HG03565 (cell line): ENCODE measurements at regions not wholly inside any gene's neighbourhood (a gene's known extent, or its start where the extent isn't known, plus 50 kb on each side); places are given as distances from the start of the nearest gene placed in this dataset.
"Not testable (repeated sequence)": the region's sequence is repeated elsewhere in the genome, so short reads cannot be mapped to it uniquely, and the experiment has no call there.

Experiments
- ATAC-seq: cut with Tn5 transposase; IDR thresholded peaks from one replicate; pipeline ENCODE4 v1.9.1; 2021; ENCODE audit warnings: mild to moderate bottlenecking, moderate library complexity; ENCODE audit not compliant: unreplicated experiment

- no peak for ATAC-seq
Measured at GRCh38 chr2:201568217-201568820, 75.0 kb downstream of the TMEM237 start.

GRCh38 chr2:201559067-201559710 lies 84.1 kb downstream of the TMEM237 start:
- no peak for ATAC-seq

- ATAC-seq: no peak
Measured at GRCh38 chr2:201558665-201559064, 84.6 kb downstream of the TMEM237 start.

- no peak for ATAC-seq
Measured at GRCh38 chr2:201558232-201558631, 85.1 kb downstream of the TMEM237 start.

- no peak for ATAC-seq
Measured at GRCh38 chr2:201551901-201552300, 91.4 kb downstream of the TMEM237 start.

- no peak for ATAC-seq
Measured at GRCh38 chr2:201546576-201546975, 95.0 kb downstream of the STRADB start.

GRCh38 chr2:201542291-201542690 lies 90.8 kb downstream of the STRADB start:
- ATAC-seq: no peak

- ATAC-seq: not testable (repeated sequence)
Measured at GRCh38 chr2:201539271-201539670, 87.7 kb downstream of the STRADB start.

GRCh38 chr2:201538025-201538424 lies 86.5 kb downstream of the STRADB start:
- no peak for ATAC-seq

GRCh38 chr2:201536754-201537153 lies 85.2 kb downstream of the STRADB start:
- ATAC-seq: no peak

- no peak for ATAC-seq
Measured at GRCh38 chr2:201536046-201536445, 84.5 kb downstream of the STRADB start.

- peak; percentile 92 for ATAC-seq
Measured at GRCh38 chr2:201532686-201533304, 81.3 kb downstream of the STRADB start.
